ENCODE measurements at regions not wholly inside any gene's neighbourhood (a gene's known extent, or its start where the extent isn't known, plus 50 kb on each side); places are given as distances from the start of the nearest gene placed in this dataset.

GRCh38 chr7:152923711-152924110, 164.2 kb downstream of the ACTR3B start:
- H3K27ac Mint-ChIP-seq (ENCODE audit: unreplicated experiment): no peak overlapping the region
- TF ChIP-seq, protein P1, sequence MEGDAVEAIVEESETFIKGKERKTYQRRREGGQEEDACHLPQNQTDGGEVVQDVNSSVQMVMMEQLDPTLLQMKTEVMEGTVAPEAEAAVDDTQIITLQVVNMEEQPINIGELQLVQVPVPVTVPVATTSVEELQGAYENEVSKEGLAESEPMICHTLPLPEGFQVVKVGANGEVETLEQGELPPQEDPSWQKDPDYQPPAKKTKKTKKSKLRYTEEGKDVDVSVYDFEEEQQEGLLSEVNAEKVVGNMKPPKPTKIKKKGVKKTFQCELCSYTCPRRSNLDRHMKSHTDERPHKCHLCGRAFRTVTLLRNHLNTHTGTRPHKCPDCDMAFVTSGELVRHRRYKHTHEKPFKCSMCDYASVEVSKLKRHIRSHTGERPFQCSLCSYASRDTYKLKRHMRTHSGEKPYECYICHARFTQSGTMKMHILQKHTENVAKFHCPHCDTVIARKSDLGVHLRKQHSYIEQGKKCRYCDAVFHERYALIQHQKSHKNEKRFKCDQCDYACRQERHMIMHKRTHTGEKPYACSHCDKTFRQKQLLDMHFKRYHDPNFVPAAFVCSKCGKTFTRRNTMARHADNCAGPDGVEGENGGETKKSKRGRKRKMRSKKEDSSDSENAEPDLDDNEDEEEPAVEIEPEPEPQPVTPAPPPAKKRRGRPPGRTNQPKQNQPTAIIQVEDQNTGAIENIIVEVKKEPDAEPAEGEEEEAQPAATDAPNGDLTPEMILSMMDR (IDR thresholded peaks at IDR 0.05; ENCODE audit: insufficient read depth, low read depth, low read length): no peak
- no peak for TF ChIP-seq EZH2 (IDR thresholded peaks at IDR 0.05; ENCODE audit: insufficient read depth, low read length)
- no peak overlapping the region for H2AFZ ChIP-seq (ENCODE audit: low read depth, low read length)
- H4K20me1 ChIP-seq (ENCODE audit: insufficient read depth, low read length): no peaks in the 10 kb centered on the region
- no peaks in the 10 kb centered on the region for H3K79me2 ChIP-seq (ENCODE audit: insufficient read depth, low read length)
- peaks cover 34% of the 10 kb centered on the region for H3K27me3 Mint-ChIP-seq (ENCODE audit: low read depth, unreplicated experiment)
- H3K27ac ChIP-seq (ENCODE audit: low read depth, low read length): no peak overlapping the region
- H3K9me3 Mint-ChIP-seq (ENCODE audit: unreplicated experiment): peaks cover 5% of the 10 kb centered on the region
- H3K4me3 Mint-ChIP-seq (ENCODE audit: unreplicated experiment): no peak overlapping the region
- no peak overlapping the region for H3K9ac ChIP-seq (ENCODE audit: low read length)
- no peaks in the 10 kb centered on the region for H3K27me3 ChIP-seq (ENCODE audit: insufficient read depth, low read length)
- DNase-seq (ENCODE audit: low read depth) (no peak), FAIRE-seq (no peak)
- H3K4me1 Mint-ChIP-seq (ENCODE audit: low read depth, unreplicated experiment): no peaks in the 10 kb centered on the region
- H3K4me2 ChIP-seq (ENCODE audit: low read length): no peak overlapping the region
- no peaks in the 10 kb centered on the region for H3K4me1 ChIP-seq (ENCODE audit: insufficient read depth, low read length)
- no peaks in the 10 kb centered on the region for H3K9me3 ChIP-seq (ENCODE audit: insufficient read depth, low read depth, low read length)
- no peak overlapping the region for H3K4me3 ChIP-seq (ENCODE audit: insufficient read depth, low read depth, low read length)
- H3K36me3 Mint-ChIP-seq (ENCODE audit: low read depth, unreplicated experiment): no peaks in the 10 kb centered on the region
- H3K36me3 ChIP-seq (ENCODE audit: insufficient read depth, low read length): no peaks in the 10 kb centered on the region

DNA sequence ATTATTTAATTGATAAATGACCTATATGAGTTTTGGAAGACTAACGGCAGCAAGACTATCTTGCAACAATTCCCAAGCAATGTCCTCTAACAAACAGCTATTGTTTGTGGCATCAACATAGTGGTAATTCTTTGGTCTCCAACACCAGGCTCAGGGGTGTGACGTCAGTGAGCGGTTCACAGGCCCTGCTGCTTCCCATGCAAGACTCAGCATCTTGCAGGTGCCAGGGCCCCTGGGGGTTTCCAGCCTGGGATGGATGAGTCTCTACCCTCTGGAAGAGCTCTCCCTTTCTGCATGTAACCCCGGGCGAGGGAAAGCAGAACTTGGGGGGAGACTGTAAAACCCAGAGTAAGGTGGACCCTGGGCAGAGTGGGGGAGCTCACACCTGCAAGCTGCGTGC, 164.7 kb downstream of the ACTR3B start:
- Histone ChIP-seq H3K27ac (ENCODE audit: low read depth, low read length) (no peak overlapping the region), H3K4me3 (ENCODE audit: insufficient read depth, low read depth, low read length) (no peak overlapping the region), H3K9ac (ENCODE audit: low read length) (no peak overlapping the region), H2AFZ (ENCODE audit: low read depth, low read length) (no peak overlapping the region), H3K27me3 (ENCODE audit: insufficient read depth, low read length) (no peaks in the 10 kb centered on the region), H3K79me2 (ENCODE audit: insufficient read depth, low read length) (no peaks in the 10 kb centered on the region), H4K20me1 (ENCODE audit: insufficient read depth, low read length) (no peaks in the 10 kb centered on the region), H3K4me2 (ENCODE audit: low read length) (no peak overlapping the region), H3K9me3 (ENCODE audit: insufficient read depth, low read depth, low read length) (no peaks in the 10 kb centered on the region), H3K36me3 (ENCODE audit: insufficient read depth, low read length) (no peaks in the 10 kb centered on the region), H3K4me1 (ENCODE audit: insufficient read depth, low read length) (no peaks in the 10 kb centered on the region)
- Mint-ChIP-seq H3K9me3 (ENCODE audit: unreplicated experiment) (peaks cover 7% of the 10 kb centered on the region), H3K27ac (ENCODE audit: unreplicated experiment) (no peak overlapping the region), H3K4me1 (ENCODE audit: low read depth, unreplicated experiment) (no peaks in the 10 kb centered on the region), H3K4me3 (ENCODE audit: unreplicated experiment) (peak overlapping the region; percentile 20), H3K27me3 (ENCODE audit: low read depth, unreplicated experiment) (peaks cover 34% of the 10 kb centered on the region), H3K36me3 (ENCODE audit: low read depth, unreplicated experiment) (no peaks in the 10 kb centered on the region)
- DNase-seq (ENCODE audit: low read depth) (no peak), FAIRE-seq (no peak)
- TF ChIP-seq EZH2 (IDR thresholded peaks at IDR 0.05; ENCODE audit: insufficient read depth, low read length): no peak
- TF ChIP-seq, protein P1 (IDR thresholded peaks at IDR 0.05; ENCODE audit: insufficient read depth, low read depth, low read length): no peak

DNA sequence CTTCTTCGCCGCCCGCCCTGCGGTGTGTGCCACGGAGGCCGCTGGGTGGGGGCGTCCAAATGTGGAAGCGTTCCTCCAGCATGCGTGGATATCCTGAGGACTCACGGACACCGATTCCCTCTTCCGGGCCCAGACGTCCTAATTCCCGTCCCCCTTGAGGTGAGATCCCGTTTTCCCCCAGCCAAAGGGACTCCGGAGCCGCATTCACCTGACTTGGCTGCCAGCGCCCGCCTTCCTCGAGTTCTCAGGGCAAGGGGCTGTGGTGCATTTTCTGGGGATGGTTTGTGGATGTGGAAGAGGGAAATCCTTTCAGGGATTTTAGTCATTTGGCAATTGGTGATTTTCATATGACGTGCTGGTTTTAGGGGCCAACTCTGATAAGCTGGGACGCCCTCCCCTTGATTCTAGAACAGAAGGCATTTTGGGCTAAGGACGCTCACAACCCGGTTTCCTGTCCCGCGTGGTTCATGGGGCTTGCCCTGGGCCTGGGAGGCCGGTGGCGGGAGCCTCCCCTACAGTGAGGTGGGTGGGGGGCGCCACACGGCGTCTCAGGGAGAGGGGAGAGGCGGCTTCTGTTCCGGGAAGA, 165.4 kb downstream of the ACTR3B start:
- H3K27ac ChIP-seq (ENCODE audit: low read depth, low read length): no peak overlapping the region
- H3K27me3 ChIP-seq (ENCODE audit: insufficient read depth, low read length): no peaks in the 10 kb centered on the region
- H3K4me2 ChIP-seq (ENCODE audit: low read length): peak overlapping the region; percentile 64
- no peak overlapping the region for H2AFZ ChIP-seq (ENCODE audit: low read depth, low read length)
- DNase-seq (ENCODE audit: low read depth): no peak
- Mint-ChIP-seq H3K4me3 (ENCODE audit: unreplicated experiment) (peak overlapping the region; percentile 70), H3K9me3 (ENCODE audit: unreplicated experiment) (peaks cover 5% of the 10 kb centered on the region), H3K27ac (ENCODE audit: unreplicated experiment) (peak overlapping the region; percentile 22), H3K36me3 (ENCODE audit: low read depth, unreplicated experiment) (no peaks in the 10 kb centered on the region), H3K27me3 (ENCODE audit: low read depth, unreplicated experiment) (peaks cover 34% of the 10 kb centered on the region), H3K4me1 (ENCODE audit: low read depth, unreplicated experiment) (no peaks in the 10 kb centered on the region)
- no peak overlapping the region for H3K9ac ChIP-seq (ENCODE audit: low read length)
- no peaks in the 10 kb centered on the region for H3K36me3 ChIP-seq (ENCODE audit: insufficient read depth, low read length)
- H4K20me1 ChIP-seq (ENCODE audit: insufficient read depth, low read length): no peaks in the 10 kb centered on the region
- FAIRE-seq: no peak
- no peak for TF ChIP-seq EZH2 (IDR thresholded peaks at IDR 0.05; ENCODE audit: insufficient read depth, low read length)
- TF ChIP-seq, protein P1 (IDR thresholded peaks at IDR 0.05; ENCODE audit: insufficient read depth, low read depth, low read length): no peak
- no peaks in the 10 kb centered on the region for H3K79me2 ChIP-seq (ENCODE audit: insufficient read depth, low read length)
- H3K9me3 ChIP-seq (ENCODE audit: insufficient read depth, low read depth, low read length): no peaks in the 10 kb centered on the region
- no peak overlapping the region for H3K4me3 ChIP-seq (ENCODE audit: insufficient read depth, low read depth, low read length)
- H3K4me1 ChIP-seq (ENCODE audit: insufficient read depth, low read length): no peaks in the 10 kb centered on the region
